ENCODE measurements at regions not wholly inside any gene's neighbourhood (a gene's known extent, or its start where the extent isn't known, plus 50 kb on each side); places are given as distances from the start of the nearest gene placed in this dataset.

GRCh38 chr7:142553216-142553615 is 196.1 kb upstream of the PRSS1 start:
- DNase-seq (ENCODE audit: low read depth): no peak
- H3K4me3 ChIP-seq (ENCODE audit: low read depth, low read length): no peak overlapping the region
- TF ChIP-seq CTCF (IDR thresholded peaks at IDR 0.05; ENCODE audit: control insufficient read depth, extremely low read depth, insufficient read depth): no peak

- H3K4me3 ChIP-seq (ENCODE audit: low read depth, low read length): no peak overlapping the region
- TF ChIP-seq CTCF (IDR thresholded peaks at IDR 0.05; ENCODE audit: control insufficient read depth, extremely low read depth, insufficient read depth): no peak
- no peak for DNase-seq (ENCODE audit: low read depth)
Observed at GRCh38 chr7:142548978-142549377, 200.3 kb upstream of the PRSS1 start.

- TF ChIP-seq CTCF (IDR thresholded peaks at IDR 0.05; ENCODE audit: control insufficient read depth, extremely low read depth, insufficient read depth): no peak
- DNase-seq (ENCODE audit: low read depth): no peak
- no peak overlapping the region for H3K4me3 ChIP-seq (ENCODE audit: low read depth, low read length)
Observed at GRCh38 chr7:142546452-142546851, 202.8 kb upstream of the PRSS1 start.

GRCh38 chr7:142542942-142543341 is 206.3 kb upstream of the PRSS1 start:
- H3K4me3 ChIP-seq (ENCODE audit: low read depth, low read length): no peak overlapping the region
- no peak for DNase-seq (ENCODE audit: low read depth)
- no peak for TF ChIP-seq CTCF (IDR thresholded peaks at IDR 0.05; ENCODE audit: control insufficient read depth, extremely low read depth, insufficient read depth)

GRCh38 chr7:142542105-142542504 is 207.2 kb upstream of the PRSS1 start:
- TF ChIP-seq CTCF (IDR thresholded peaks at IDR 0.05; ENCODE audit: control insufficient read depth, extremely low read depth, insufficient read depth): no peak
- DNase-seq (ENCODE audit: low read depth): no peak
- H3K4me3 ChIP-seq (ENCODE audit: low read depth, low read length): no peak overlapping the region

- TF ChIP-seq CTCF (IDR thresholded peaks at IDR 0.05; ENCODE audit: control insufficient read depth, extremely low read depth, insufficient read depth): no peak
- no peak for DNase-seq (ENCODE audit: low read depth)
- no peak overlapping the region for H3K4me3 ChIP-seq (ENCODE audit: low read depth, low read length)
Observed at GRCh38 chr7:142540371-142540770, 208.9 kb upstream of the PRSS1 start.

- no peak for TF ChIP-seq CTCF (IDR thresholded peaks at IDR 0.05; ENCODE audit: control insufficient read depth, extremely low read depth, insufficient read depth)
- no peak overlapping the region for H3K4me3 ChIP-seq (ENCODE audit: low read depth, low read length)
- DNase-seq (ENCODE audit: low read depth): no peak
Observed at GRCh38 chr7:142539901-142540300, 209.4 kb upstream of the PRSS1 start.
